DOHH2 (cell line): ENCODE measurements at regions not wholly inside any gene's neighbourhood (a gene's known extent, or its start where the extent isn't known, plus 50 kb on each side); places are given as distances from the start of the nearest gene placed in this dataset.

ENCODE experiments used
- H3F3A ChIP-seq: fragments of 200-600 bp; sonication (generic), shearing (Covaris generic); 2 replicates; pipeline ENCODE4 v1.6.0; 2016; ENCODE audit warnings: antibody characterized with exemption, mild to moderate bottlenecking; ENCODE audit not compliant: control insufficient read depth, insufficient read depth
- H3K27ac ChIP-seq: fragments of 200-600 bp; sonication (generic); 2 replicates; pipeline ENCODE4 v1.5.1; 2014; ENCODE audit warnings: low read depth, mild to moderate bottlenecking, low read length, moderate library complexity
- H3K27me3 ChIP-seq: fragments of 200-600 bp; sonication (generic); 2 replicates; pipeline ENCODE4 v1.6.1; 2014; ENCODE audit warnings: mild to moderate bottlenecking, low read length, mixed read lengths; ENCODE audit not compliant: control insufficient read depth
- H3K36me3 ChIP-seq: fragments of 200-600 bp; sonication (generic); 2 replicates; pipeline ENCODE4 v1.6.1; 2014; ENCODE audit warnings: mild to moderate bottlenecking, low read length, moderate library complexity, mixed read lengths; ENCODE audit not compliant: control insufficient read depth
- H3K4me1 ChIP-seq: fragments of 200-600 bp; sonication (generic); 2 replicates; pipeline ENCODE4 v1.6.1; 2014; ENCODE audit warnings: mild to moderate bottlenecking, low read length, mixed read lengths; ENCODE audit not compliant: control insufficient read depth
- H3K4me2 ChIP-seq: fragments of 200-600 bp; sonication (generic); 2 replicates; pipeline ENCODE4 v1.6.0; 2014; ENCODE audit warnings: mild to moderate bottlenecking, low read length, moderate library complexity
- H3K4me3 ChIP-seq: fragments of 200-600 bp; sonication (generic); 2 replicates; pipeline ENCODE4 v1.5.1; 2014; ENCODE audit warnings: mild to moderate bottlenecking, low read length, mixed read lengths
- H3K79me2 ChIP-seq: fragments of 200-600 bp; sonication (generic); 2 replicates; pipeline ENCODE4 v1.6.1; 2014; ENCODE audit warnings: mild to moderate bottlenecking, low read length, mixed read lengths; ENCODE audit not compliant: control insufficient read depth
- H3K9me2 ChIP-seq: fragments of 200-600 bp; sonication (generic); replicated peaks from 2 replicates; pipeline ENCODE4 v1.6.1; 2014; ENCODE audit warnings: mild to moderate bottlenecking, low read length, mixed read lengths; ENCODE audit not compliant: control insufficient read depth
- H3K9me3 ChIP-seq: fragments of 200-600 bp; sonication (generic); 2 replicates; pipeline ENCODE4 v1.6.1; 2014; ENCODE audit warnings: antibody characterized with exemption, low read length, mixed read lengths; ENCODE audit not compliant: control insufficient read depth, insufficient read depth
- H4K20me1 ChIP-seq: fragments of 200-600 bp; sonication (generic); 2 replicates; pipeline ENCODE4 v1.6.0; 2014; ENCODE audit warnings: low read depth, mild to moderate bottlenecking, antibody characterized with exemption, low read length, moderate library complexity; ENCODE audit not compliant: control insufficient read depth, insufficient read depth
- CTCF ChIP-seq: fragments of 200-600 bp; sonication (generic); IDR thresholded peaks from one replicate; pipeline ENCODE4 v1.5.1; 2014; ENCODE audit warnings: antibody characterized with exemption, mild to moderate bottlenecking, low read depth, low read length; ENCODE audit not compliant: poor library complexity, severe bottlenecking
- EZH2phosphoT487 ChIP-seq: fragments of 200-600 bp; sonication (generic); IDR thresholded peaks from 2 replicates; pipeline ENCODE4 v1.6.1; 2017; ENCODE audit warnings: borderline replicate concordance, mild to moderate bottlenecking, antibody characterized with exemption, low read length, moderate library complexity, mixed read lengths

- no peaks in the 10 kb centered on the region for H4K20me1 ChIP-seq
- H3K4me1 ChIP-seq: no peaks in the 10 kb centered on the region
- H3K9me3 ChIP-seq: no peaks in the 10 kb centered on the region
- H3K27me3 ChIP-seq: no peaks in the 10 kb centered on the region
- H3K9me2 ChIP-seq: no peaks in the 10 kb centered on the region
- H3K4me2 ChIP-seq: no peak overlapping the region
- H3F3A ChIP-seq: no peaks in the 10 kb centered on the region
- H3K27ac ChIP-seq: no peak overlapping the region
- H3K4me3 ChIP-seq: no peak overlapping the region
- H3K79me2 ChIP-seq: no peaks in the 10 kb centered on the region
- TF ChIP-seq EZH2phosphoT487 (no peak), CTCF (no peak)
- H3K36me3 ChIP-seq: no peaks in the 10 kb centered on the region
Observed at GRCh38 chr18:61132031-61132430, 201.2 kb upstream of the CDH20 start.

- Histone ChIP-seq H3K27ac (no peak overlapping the region), H3K36me3 (no peaks in the 10 kb centered on the region), H3K9me3 (no peaks in the 10 kb centered on the region), H3K4me1 (no peaks in the 10 kb centered on the region), H3F3A (no peaks in the 10 kb centered on the region), H3K9me2 (no peaks in the 10 kb centered on the region), H4K20me1 (no peaks in the 10 kb centered on the region), H3K4me2 (no peak overlapping the region), H3K4me3 (no peak overlapping the region), H3K27me3 (no peaks in the 10 kb centered on the region), H3K79me2 (no peaks in the 10 kb centered on the region)
- TF ChIP-seq CTCF (no peak), EZH2phosphoT487 (no peak)
Observed at GRCh38 chr18:61133783-61134182, 199.4 kb upstream of the CDH20 start.

- no peaks in the 10 kb centered on the region for H3K4me1 ChIP-seq
- no peaks in the 10 kb centered on the region for H3K36me3 ChIP-seq
Observed at GRCh38 chr18:61136711-61137251, 196.4 kb upstream of the CDH20 start.

More at GRCh38 chr18:61136711-61137251, 196.4 kb upstream of the CDH20 start:
- no peak overlapping the region for H3K4me3 ChIP-seq
- H3K27me3 ChIP-seq: no peaks in the 10 kb centered on the region
- H3K27ac ChIP-seq: no peak overlapping the region
- no peaks in the 10 kb centered on the region for H3K9me2 ChIP-seq
- H3K79me2 ChIP-seq: no peaks in the 10 kb centered on the region
- H3K4me2 ChIP-seq: no peak overlapping the region
- no peaks in the 10 kb centered on the region for H3K9me3 ChIP-seq
- H3F3A ChIP-seq: no peaks in the 10 kb centered on the region
- H4K20me1 ChIP-seq: no peaks in the 10 kb centered on the region
- no peak for TF ChIP-seq EZH2phosphoT487
- no peak for TF ChIP-seq CTCF
